ENCODE measurements at regions not wholly inside any gene's neighbourhood (a gene's known extent, or its start where the extent isn't known, plus 50 kb on each side); places are given as distances from the start of the nearest gene placed in this dataset.

- FAIRE-seq, result no peak
Measured at GRCh38 chr15:29360152-29360551, 90.5 kb upstream of the NSMCE3 start.

GRCh38 chr15:29356786-29357185 is 87.2 kb upstream of the NSMCE3 start:
- no peak for FAIRE-seq

GRCh38 chr15:29355477-29355876 is 85.9 kb upstream of the NSMCE3 start:
- no peak for FAIRE-seq

GRCh38 chr15:29352402-29352801 is 82.8 kb upstream of the NSMCE3 start:
- FAIRE-seq, result no peak

- no peak for FAIRE-seq
Measured at GRCh38 chr15:29349196-29349595, 79.6 kb upstream of the NSMCE3 start.

GRCh38 chr15:29348336-29348914 is 78.8 kb upstream of the NSMCE3 start:
- FAIRE-seq, result no peak

- no peak for FAIRE-seq
Measured at GRCh38 chr15:29346998-29347397, 77.4 kb upstream of the NSMCE3 start.

GRCh38 chr15:29345549-29346525 is 76.2 kb upstream of the NSMCE3 start:
- no peak for FAIRE-seq

GRCh38 chr15:29344474-29344873 is 74.9 kb upstream of the NSMCE3 start:
- FAIRE-seq, result no peak

- FAIRE-seq, result no peak
Measured at GRCh38 chr15:29343229-29343628, 73.6 kb upstream of the NSMCE3 start.

GRCh38 chr15:29342201-29342600 is 72.6 kb upstream of the NSMCE3 start:
- no peak for FAIRE-seq

GRCh38 chr15:29337156-29337959 is 67.7 kb upstream of the NSMCE3 start:
- no peak for FAIRE-seq

- no peak for FAIRE-seq
Measured at GRCh38 chr15:29334544-29334943, 64.9 kb upstream of the NSMCE3 start.

- FAIRE-seq, result no peak
Measured at GRCh38 chr15:29333261-29333660, 63.6 kb upstream of the NSMCE3 start.

GRCh38 chr15:29331669-29332068 is 62.0 kb upstream of the NSMCE3 start:
- no peak for FAIRE-seq

GRCh38 chr15:29331071-29331470 is 61.4 kb upstream of the NSMCE3 start:
- FAIRE-seq, result no peak

- FAIRE-seq, result no peak
Measured at GRCh38 chr15:29324746-29325145, 55.1 kb upstream of the NSMCE3 start.

- no peak for FAIRE-seq
Measured at GRCh38 chr15:29323557-29323956, 53.9 kb upstream of the NSMCE3 start.

- peak; percentile 94 for FAIRE-seq
Measured at GRCh38 chr15:29322415-29322814, 52.8 kb upstream of the NSMCE3 start.

- FAIRE-seq, result no peak
Measured at GRCh38 chr15:29320420-29320819, 50.8 kb upstream of the NSMCE3 start.

- no peak for FAIRE-seq
Measured at GRCh38 chr15:29319823-29320222, 50.2 kb upstream of the NSMCE3 start.

Data from islet of Langerhans (tissue), 1 donor.